IPS DF 6.9 (cell line): ENCODE measurements at regions not wholly inside any gene's neighbourhood (a gene's known extent, or its start where the extent isn't known, plus 50 kb on each side); places are given as distances from the start of the nearest gene placed in this dataset.
A peak's percentile ranks its signal among the peaks of the same experiment; 100 is the strongest.
"Not testable (repeated sequence)": the region's sequence is repeated elsewhere in the genome, so short reads cannot be mapped to it uniquely, and the experiment has no call there.

Experiments
- DNase-seq: peaks from one replicate; pipeline ENCODE4 v3.0.0-alpha.2; 2013; ENCODE audit warnings: low read depth, low spot score
- H3K27ac ChIP-seq: one replicate; pipeline ENCODE4 v1.5.1; 2013; ENCODE audit warnings: low read length, control low read depth
- H3K27me3 ChIP-seq: 2 replicates; pipeline ENCODE4 v1.6.1; 2013; ENCODE audit warnings: mild to moderate bottlenecking, low read length; ENCODE audit not compliant: control insufficient read depth, insufficient read depth
- H3K36me3 ChIP-seq: 2 replicates; pipeline ENCODE4 v1.6.1; 2013; ENCODE audit warnings: low read length; ENCODE audit not compliant: control insufficient read depth, insufficient read depth
- H3K4me1 ChIP-seq: 2 replicates; pipeline ENCODE4 v1.6.1; 2013; ENCODE audit warnings: low read length; ENCODE audit not compliant: control insufficient read depth, insufficient read depth
- H3K4me3 ChIP-seq: 2 replicates; pipeline ENCODE4 v1.5.1; 2013; ENCODE audit warnings: mild to moderate bottlenecking, low read length
- H3K9me3 ChIP-seq: 2 replicates; pipeline ENCODE4 v1.6.1; 2013; ENCODE audit warnings: low read length, inconsistent platforms; ENCODE audit not compliant: control insufficient read depth, insufficient read depth
- WGBS: extraction: QIAGEN DNeasy Blood & Tissue Kit; methylation state at CpG from one replicate; pipeline ENCODE4 v1.1.7; 2013; ENCODE audit warnings: mixed read lengths, missing lambda C conversion rate; ENCODE audit not compliant: insufficient read length, insufficient coverage; 5-methylcytosine and 5-hydroxymethylcytosine counted together

DNA sequence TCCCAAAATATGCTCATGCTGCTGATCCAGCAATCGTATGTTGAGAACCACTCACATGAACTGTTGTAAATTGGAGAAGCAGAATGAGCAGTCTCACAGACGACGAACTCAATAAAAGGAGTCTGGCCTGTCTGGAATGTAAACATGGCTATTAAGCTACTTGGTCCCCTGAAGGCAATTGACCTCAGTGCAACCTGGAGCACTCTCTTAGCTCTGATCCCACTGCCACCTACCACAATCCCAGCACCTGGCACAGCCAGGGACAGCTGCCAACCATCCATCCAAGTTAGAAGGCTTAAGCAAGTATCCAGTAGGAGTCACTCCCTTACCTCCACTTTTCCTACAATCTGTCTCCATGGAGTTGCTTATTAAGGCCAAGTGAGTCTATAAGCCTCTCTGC is 406.9 kb upstream of the CLEC14A start:
- no peaks in the 10 kb centered on the region for H3K9me3 ChIP-seq
- no peaks in the 10 kb centered on the region for H3K4me1 ChIP-seq
- no peak overlapping the region for H3K4me3 ChIP-seq
- H3K36me3 ChIP-seq = no peaks in the 10 kb centered on the region
- H3K27me3 ChIP-seq = no peaks in the 10 kb centered on the region
- no peak for DNase-seq
- no peak overlapping the region for H3K27ac ChIP-seq
- no CpG with 5 or more reads among the region's 3 CpGs for WGBS

GRCh38 chr14:38646391-38646790 is 390.5 kb upstream of the CLEC14A start:
- no peaks in the 10 kb centered on the region for H3K36me3 ChIP-seq
- H3K27me3 ChIP-seq = no peaks in the 10 kb centered on the region
- H3K9me3 ChIP-seq = no peaks in the 10 kb centered on the region
- no peak overlapping the region for H3K4me3 ChIP-seq
- WGBS = no CpG with 5 or more reads among the region's 2 CpGs
- no peak for DNase-seq
- H3K4me1 ChIP-seq = no peaks in the 10 kb centered on the region
- no peak overlapping the region for H3K27ac ChIP-seq

- not testable (repeated sequence) for DNase-seq, H3K36me3 ChIP-seq, H3K4me1 ChIP-seq
Measured at GRCh38 chr14:38634913-38635312, 379.0 kb upstream of the CLEC14A start.

DNA sequence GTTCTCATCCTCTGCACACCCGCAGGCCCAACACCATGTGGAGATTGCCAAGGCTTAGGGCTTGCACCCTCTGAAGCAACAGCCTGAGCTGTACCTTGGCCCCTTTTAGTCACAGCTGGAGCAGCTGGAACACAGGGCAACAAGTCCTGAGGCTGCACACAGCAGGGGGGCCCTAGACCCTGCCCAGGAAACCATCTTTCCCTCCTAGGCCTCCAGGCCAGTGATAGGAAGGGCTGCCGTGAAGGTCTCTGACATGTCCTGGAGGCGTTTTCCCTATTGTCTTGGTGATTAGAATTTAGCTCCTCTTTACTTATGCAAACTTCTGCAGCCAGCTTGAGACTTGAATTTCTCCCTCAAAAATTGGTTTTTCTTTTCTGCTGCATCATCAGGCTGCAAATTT is 373.5 kb upstream of the CLEC14A start:
- Histone ChIP-seq H3K27ac (no peak overlapping the region), H3K36me3 (no peaks in the 10 kb centered on the region), H3K4me3 (no peak overlapping the region), H3K4me1 (no peaks in the 10 kb centered on the region), H3K27me3 (no peaks in the 10 kb centered on the region), H3K9me3 (no peaks in the 10 kb centered on the region; the same call in 1 of the 2 replicates)
- peak; percentile 16 for DNase-seq
- no CpG with 5 or more reads among the region's 3 CpGs for WGBS

More at GRCh38 chr14:38634913-38635312, 379.0 kb upstream of the CLEC14A start:
- not testable (repeated sequence) for H3K9me3 ChIP-seq, H3K27me3 ChIP-seq, H3K27ac ChIP-seq, H3K4me3 ChIP-seq
- WGBS = no CpG with 5 or more reads among the region's 19 CpGs

GRCh38 chr14:38627163-38627562 is 371.3 kb upstream of the CLEC14A start:
- Histone ChIP-seq H3K9me3 (no peaks in the 10 kb centered on the region; the same call in 1 of the 2 replicates), H3K27ac (no peak overlapping the region), H3K4me1 (no peaks in the 10 kb centered on the region), H3K27me3 (no peaks in the 10 kb centered on the region), H3K4me3 (no peak overlapping the region), H3K36me3 (no peaks in the 10 kb centered on the region)
- no CpG with 5 or more reads among the region's 2 CpGs for WGBS
- no peak for DNase-seq

DNA sequence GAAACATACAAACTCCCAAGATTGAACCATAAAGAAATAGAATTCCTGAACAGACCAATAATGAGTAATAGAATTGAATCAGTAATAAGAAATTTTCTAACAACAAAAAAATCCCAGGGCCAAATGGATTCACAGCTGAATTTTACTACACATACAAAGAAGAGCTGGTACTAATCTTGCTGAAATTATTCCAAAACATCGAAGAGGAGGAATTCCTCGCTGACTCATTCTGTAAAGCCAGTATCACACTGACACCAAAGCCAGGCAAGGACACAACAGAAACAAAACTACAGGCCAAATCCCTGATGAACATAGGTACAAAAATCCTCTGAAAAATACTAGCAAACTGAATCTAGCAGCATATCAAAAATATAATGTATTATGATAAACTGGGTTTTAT is 367.8 kb upstream of the CLEC14A start:
- Histone ChIP-seq H3K4me3 (no peak overlapping the region), H3K27ac (no peak overlapping the region), H3K4me1 (no peaks in the 10 kb centered on the region), H3K9me3 (no peaks in the 10 kb centered on the region; the same call in 1 of the 2 replicates), H3K27me3 (no peaks in the 10 kb centered on the region), H3K36me3 (no peaks in the 10 kb centered on the region)
- WGBS = no CpG with 5 or more reads among the region's 2 CpGs
- no peak for DNase-seq

DNA sequence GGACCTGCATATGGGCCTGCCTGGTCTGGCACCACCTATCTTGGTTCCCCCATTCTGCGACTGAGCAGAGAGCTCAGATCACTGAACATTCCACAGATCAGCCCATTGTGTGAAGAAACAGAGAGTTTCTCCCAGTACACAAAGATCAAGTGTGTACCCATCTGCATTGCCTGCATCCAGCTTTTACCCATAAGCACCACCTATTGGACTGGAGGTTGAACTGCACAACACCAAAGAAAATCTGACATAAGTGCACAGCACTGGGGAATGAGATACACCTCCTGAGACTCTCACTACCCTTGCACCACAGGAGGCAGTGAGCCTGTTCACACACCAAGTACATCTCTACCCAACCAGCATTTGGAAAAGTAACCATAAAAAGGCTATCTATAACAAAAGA is 362.6 kb upstream of the CLEC14A start:
- no peaks in the 10 kb centered on the region for H3K36me3 ChIP-seq
- no peak for DNase-seq
- no peak overlapping the region for H3K4me3 ChIP-seq
- H3K9me3 ChIP-seq = no peaks in the 10 kb centered on the region
- no peak overlapping the region for H3K27ac ChIP-seq
- WGBS = no CpG with 5 or more reads among the region's 1 CpG
- H3K27me3 ChIP-seq = no peaks in the 10 kb centered on the region
- no peaks in the 10 kb centered on the region for H3K4me1 ChIP-seq

DNA sequence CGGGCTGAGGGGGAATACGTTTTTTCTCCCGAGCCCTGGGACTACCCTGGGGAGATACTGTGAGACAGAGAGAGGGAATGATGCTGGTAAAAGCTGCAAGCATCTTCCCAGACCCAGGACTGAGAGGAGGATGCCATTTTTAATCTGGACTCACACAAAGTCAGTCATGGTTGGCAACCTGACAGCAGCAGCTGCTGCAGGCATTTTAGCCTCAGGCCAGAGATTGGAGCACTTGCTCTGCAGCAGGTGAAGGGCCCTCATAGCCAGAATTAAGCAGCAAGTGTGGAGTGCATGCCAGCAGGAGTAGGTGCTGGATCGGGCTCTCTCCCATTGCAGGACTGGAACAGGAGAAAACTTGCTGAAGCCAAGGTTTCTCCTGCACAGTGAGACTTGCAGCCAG is 361.1 kb upstream of the CLEC14A start:
- no peak for DNase-seq
- H3K4me1 ChIP-seq = no peaks in the 10 kb centered on the region
- H3K4me3 ChIP-seq = no peak overlapping the region
- H3K27ac ChIP-seq = no peak overlapping the region
- no peaks in the 10 kb centered on the region for H3K36me3 ChIP-seq
- no peaks in the 10 kb centered on the region for H3K9me3 ChIP-seq
- H3K27me3 ChIP-seq = no peaks in the 10 kb centered on the region
- no CpG with 5 or more reads among the region's 4 CpGs for WGBS

- Histone ChIP-seq H3K4me3 (no peak overlapping the region), H3K36me3 (no peaks in the 10 kb centered on the region), H3K27me3 (no peaks in the 10 kb centered on the region), H3K27ac (no peak overlapping the region), H3K4me1 (no peaks in the 10 kb centered on the region), H3K9me3 (no peaks in the 10 kb centered on the region)
- DNase-seq = no peak
- no CpG with 5 or more reads among the region's 2 CpGs for WGBS
Measured at GRCh38 chr14:38611928-38612327, 356.0 kb upstream of the CLEC14A start.

DNA sequence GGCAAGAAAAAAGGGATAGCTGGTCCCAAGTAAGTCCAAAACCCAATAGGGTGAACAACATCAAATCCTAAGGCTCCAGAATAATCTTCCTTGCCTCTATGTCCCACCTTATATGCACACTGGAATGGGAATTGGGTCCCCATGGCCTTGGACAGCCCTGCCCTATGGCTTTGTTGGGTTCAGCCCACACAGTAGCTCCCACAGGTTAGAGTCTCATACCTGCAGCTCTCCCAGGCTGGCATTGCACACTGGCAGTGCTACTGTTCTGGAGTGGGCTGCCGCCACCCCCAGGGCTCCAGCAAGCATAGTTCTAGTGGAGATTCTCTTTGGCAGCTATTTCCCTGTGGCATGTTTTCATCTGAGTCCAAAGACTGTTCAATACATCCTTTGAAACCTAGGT is 352.4 kb upstream of the CLEC14A start:
- H3K9me3 ChIP-seq = no peaks in the 10 kb centered on the region
- no CpG with 5 or more reads among the region's 1 CpG for WGBS
- H3K36me3 ChIP-seq = no peaks in the 10 kb centered on the region
- H3K4me1 ChIP-seq = no peaks in the 10 kb centered on the region
- no peak overlapping the region for H3K4me3 ChIP-seq
- H3K27ac ChIP-seq = no peak overlapping the region
- H3K27me3 ChIP-seq = no peaks in the 10 kb centered on the region
- no peak for DNase-seq

GRCh38 chr14:38605193-38606114 is 349.6 kb upstream of the CLEC14A start:
- no peaks in the 10 kb centered on the region for H3K36me3 ChIP-seq
- no CpG with 5 or more reads among the region's 3 CpGs for WGBS
- H3K9me3 ChIP-seq = no peaks in the 10 kb centered on the region
- H3K27ac ChIP-seq = no peak overlapping the region
- H3K27me3 ChIP-seq = no peaks in the 10 kb centered on the region
- H3K4me1 ChIP-seq = no peaks in the 10 kb centered on the region
- DNase-seq = no peak
- no peak overlapping the region for H3K4me3 ChIP-seq
